HepG2 (cell line): ENCODE measurements at regions not wholly inside any gene's neighbourhood (a gene's known extent, or its start where the extent isn't known, plus 50 kb on each side); places are given as distances from the start of the nearest gene placed in this dataset.

Experiments
- ATAC-seq: fragments of 200-7000 bp; cut with Tn5 transposase; 3 replicates; pipeline ENCODE4 v1.9.1; 2020; ENCODE audit warnings: mild to moderate bottlenecking, moderate library complexity
- BruUV-seq: library from RNA; stranded (reverse); fragments of 400-500 nt; replicated peaks from 2 replicates; lab custom pipeline; 2021; lab: Mats Ljungman, UMichigan
- CTCF ChIA-PET: fragments of 300-600 bp; formaldehyde crosslinking; extraction: SDS; loops from one replicate; lab custom pipeline; 2021; ENCODE audit warnings: low total read pairs, inconsistent platforms, low intra/inter-chr PET ratio; lab: Yijun Ruan, JAX
- POLR2A ChIA-PET: fragments of 350-600 bp; sonication (Branson Sonifier 250); formaldehyde crosslinking; loops from one replicate; lab custom pipeline; 2020; ENCODE audit warnings: antibody characterized with exemption, inconsistent platforms; lab: Yijun Ruan, JAX
- DNase-seq: peaks from one replicate; pipeline ENCODE4 v3.0.0-alpha.2; 2015; ENCODE audit warnings: low spot score
- FAIRE-seq: peaks from 3 replicates; lab custom pipeline; 2011; peaks lifted over from hg19 to GRCh38; lab: Jason Lieb, UNC
- H2AFZ ChIP-seq: one replicate; pipeline ENCODE4 v1.6.1; 2011; ENCODE audit warnings: low read length, inconsistent platforms
- H3K27ac ChIP-seq: fragments of 300-600 bp; 3 replicates; pipeline ENCODE4 v1.8.0; 2011; ENCODE audit warnings: mixed run types, mild to moderate bottlenecking, mixed read lengths, low read length, inconsistent platforms; ENCODE audit not compliant: insufficient read depth; ENCODE audit errors: extremely low read length
- H3K27me3 ChIP-seq, 2 experiments: fragments of 200-600 bp in 1 of 2; 2 replicates in 1 of 2; 3 replicates in 1 of 2; pipeline versions ENCODE4 v1.6.0 to v1.8.0; 2011; ENCODE audit warnings: low read length in 2 of 2, mild to moderate bottlenecking in 2 of 2, moderate library complexity in 2 of 2, inconsistent platforms in 1 of 2; ENCODE audit not compliant: insufficient read depth in 2 of 2, control insufficient read depth in 1 of 2
- H3K36me3 ChIP-seq, 2 experiments: fragments of 200-600 bp in 1 of 2; replicated peaks in 1 of 2; 2 replicates in 1 of 2; 3 replicates in 1 of 2; pipeline versions ENCODE4 v1.5.1 to v1.8.0; 2011; ENCODE audit warnings: low read length in 2 of 2, inconsistent platforms in 1 of 2; ENCODE audit not compliant: insufficient read depth in 2 of 2, control insufficient read depth in 1 of 2
- H3K4me1 ChIP-seq: 2 replicates; pipeline ENCODE4 v1.5.1; 2012; ENCODE audit warnings: low read length, inconsistent platforms; ENCODE audit not compliant: insufficient read depth
- H3K4me2 ChIP-seq: 2 replicates; pipeline ENCODE4 v1.6.0; 2011; ENCODE audit warnings: low read depth, low read length, inconsistent platforms
- H3K4me3 ChIP-seq, 3 experiments: fragments of 200-600 bp in 1 of 3; sonication (generic), shearing (Covaris generic) in 1 of 3; replicated peaks in 1 of 3; 2 replicates each; pipeline ENCODE4 v1.5.1; 2011 to 2016; ENCODE audit warnings: low read length in 3 of 3, inconsistent platforms in 2 of 3, low read depth in 2 of 3, mild to moderate bottlenecking in 2 of 3, control low read depth in 1 of 3, mixed read lengths in 1 of 3; ENCODE audit not compliant: insufficient read depth in 1 of 3
- H3K79me2 ChIP-seq: one replicate; pipeline ENCODE4 v1.6.1; 2011; ENCODE audit warnings: low read length, inconsistent platforms; ENCODE audit not compliant: insufficient read depth
- H3K9ac ChIP-seq: 2 replicates; pipeline ENCODE4 v1.6.0; 2011; ENCODE audit warnings: mild to moderate bottlenecking, low read depth, low read length, inconsistent platforms; ENCODE audit not compliant: insufficient read depth
- H3K9me3 ChIP-seq: 2 replicates; pipeline ENCODE4 v1.5.1; 2012; ENCODE audit warnings: mild to moderate bottlenecking, low read length
- H4K20me1 ChIP-seq: 2 replicates; pipeline ENCODE4 v1.6.0; 2011; ENCODE audit warnings: inconsistent platforms, mild to moderate bottlenecking, low read length, moderate library complexity; ENCODE audit not compliant: insufficient read depth
- CEBPZ ChIP-seq: IDR thresholded peaks from 2 replicates; pipeline ENCODE4 v1.6.1; 2012; ENCODE audit warnings: low read length, improper control_type of control experiment
- IRF1 ChIP-seq: sonication (generic); formaldehyde crosslinking; IDR thresholded peaks from 2 replicates; pipeline ENCODE4 v1.4.0; 2020; ENCODE audit warnings: low read depth, mild to moderate bottlenecking, missing genetic modification reagents
- KMT2A ChIP-seq: sonication (generic); formaldehyde crosslinking; IDR thresholded peaks from 2 replicates; pipeline ENCODE4 v1.4.0; 2020; ENCODE audit warnings: missing genetic modification reagents
- RAD21 ChIP-seq: fragments of 450-650 bp; formaldehyde crosslinking; IDR thresholded peaks from 2 replicates; pipeline ENCODE4 v1.5.0; 2020; ENCODE audit warnings: mild to moderate bottlenecking
- YEATS2 ChIP-seq: sonication (generic); formaldehyde crosslinking; IDR thresholded peaks from 2 replicates; pipeline ENCODE4 v1.4.0; 2020; ENCODE audit warnings: missing genetic modification reagents, borderline replicate concordance
- ZBTB49 ChIP-seq: sonication (generic); formaldehyde crosslinking; IDR thresholded peaks from 2 replicates; pipeline ENCODE4 v1.4.0; 2020; ENCODE audit warnings: missing genetic modification reagents, borderline replicate concordance
- ZFP36L1 ChIP-seq: sonication (generic); formaldehyde crosslinking; IDR thresholded peaks from 2 replicates; pipeline ENCODE4 v1.8.0; 2022; ENCODE audit warnings: mild to moderate bottlenecking, missing genetic modification reagents, moderate library complexity
- ZNF232 ChIP-seq: sonication (generic); formaldehyde crosslinking; IDR thresholded peaks from 2 replicates; pipeline ENCODE4 v1.4.0; 2020; ENCODE audit warnings: missing genetic modification reagents, borderline replicate concordance
- ZNF446 ChIP-seq: sonication (generic); formaldehyde crosslinking; IDR thresholded peaks from 2 replicates; pipeline ENCODE4 v1.5.0; 2020; ENCODE audit warnings: mild to moderate bottlenecking, missing genetic modification reagents
- ZNF512 ChIP-seq: sonication (generic); formaldehyde crosslinking; IDR thresholded peaks from 2 replicates; pipeline ENCODE4 v1.4.0; 2020; ENCODE audit warnings: mild to moderate bottlenecking, missing genetic modification reagents
- ZNF776 ChIP-seq: sonication (generic); formaldehyde crosslinking; IDR thresholded peaks from 2 replicates; pipeline ENCODE4 v1.4.0; 2020; ENCODE audit warnings: mild to moderate bottlenecking, missing genetic modification reagents
- WGBS: methylation state at CpG from one replicate; pipeline ENCODE4 v1.1.6; 2017; ENCODE audit warnings: low lambda C conversion rate; 5-methylcytosine and 5-hydroxymethylcytosine counted together
- in situ Hi-C: cut with HindIII; loops from 2 replicates; pipeline ENCODE4 v1.10.0; 2017; ENCODE audit warnings: low pct_unique_long_range_greater_than_20kb; ENCODE audit not compliant: extremely low pct_ligation_motif_present
- intact Hi-C: fragments of 100-400 bp; cut with micrococcal nuclease; formaldehyde crosslinking; loops from one replicate; pipeline ENCODE4 v1.10.0; 2022; ENCODE audit not compliant: unreplicated experiment

- Histone ChIP-seq H3K27ac (no peak overlapping the region), H3K4me1 (no peaks in the 10 kb centered on the region), H3K9me3 (no peaks in the 10 kb centered on the region), H3K79me2 (no peaks in the 10 kb centered on the region), H3K27me3 (no peaks in the 10 kb centered on the region), H3K9ac (no peak overlapping the region), H3K4me2 (no peak overlapping the region), H2AFZ (no peak overlapping the region), H4K20me1 (no peaks in the 10 kb centered on the region), H3K4me3 (no peak overlapping the region), H3K36me3 (no peaks in the 10 kb centered on the region)
- intact Hi-C loops (no loop called here), in situ Hi-C loops (no loop called here)
- BruUV-seq, result no TSS peak
- DNase-seq (no peak), ATAC-seq (no peak), FAIRE-seq (no peak)
- ChIA-PET CTCF (no interaction called here), POLR2A (no interaction called here)
- WGBS, result 18% methylated on average over 7 of the region's 7 CpGs
- TF ChIP-seq ZBTB49 (CRISPR knock-in tag), result no peak
- no peak for TF ChIP-seq IRF1 (CRISPR knock-in tag)
These were observed 502.7 kb upstream of the SMIM31 start for GRCh38 chr4:164251257-164251656.

GRCh38 chr4:164252286-164252685 lies 501.6 kb upstream of the SMIM31 start:
- POLR2A ChIA-PET, result no interaction called here
- ATAC-seq, result no peak
- FAIRE-seq, result no peak
- Histone ChIP-seq H3K27me3 (no peaks in the 10 kb centered on the region), H3K4me3 (no peak overlapping the region), H3K4me1 (no peaks in the 10 kb centered on the region), H3K9me3 (no peaks in the 10 kb centered on the region), H3K36me3 (no peaks in the 10 kb centered on the region), H4K20me1 (no peaks in the 10 kb centered on the region), H3K79me2 (no peaks in the 10 kb centered on the region), H3K4me2 (no peak overlapping the region), H3K27ac (no peak overlapping the region), H3K9ac (no peak overlapping the region), H2AFZ (no peak overlapping the region)
- intact Hi-C loops, result no loop called here
- in situ Hi-C loops, result no loop called here
- WGBS, result 0% methylated on average over 1 of the region's 1 CpG
- CTCF ChIA-PET, result no interaction called here
- no peak for DNase-seq
- no TSS peak for BruUV-seq
- TF ChIP-seq CEBPZ, result no peak
- no peak for TF ChIP-seq ZNF512 (CRISPR knock-in tag)
- TF ChIP-seq ZNF446, result no peak
- TF ChIP-seq KMT2A (CRISPR knock-in tag), result no peak
- no peak for TF ChIP-seq YEATS2 (CRISPR knock-in tag)
- TF ChIP-seq ZNF232 (CRISPR knock-in tag), result no peak
- no peak for TF ChIP-seq ZNF776
- no peak for TF ChIP-seq ZFP36L1 (CRISPR knock-in tag)
- no peak for TF ChIP-seq RAD21 (CRISPR knock-in tag)
